ENCODE measurements at regions not wholly inside any gene's neighbourhood (a gene's known extent, or its start where the extent isn't known, plus 50 kb on each side); places are given as distances from the start of the nearest gene placed in this dataset.

DNA sequence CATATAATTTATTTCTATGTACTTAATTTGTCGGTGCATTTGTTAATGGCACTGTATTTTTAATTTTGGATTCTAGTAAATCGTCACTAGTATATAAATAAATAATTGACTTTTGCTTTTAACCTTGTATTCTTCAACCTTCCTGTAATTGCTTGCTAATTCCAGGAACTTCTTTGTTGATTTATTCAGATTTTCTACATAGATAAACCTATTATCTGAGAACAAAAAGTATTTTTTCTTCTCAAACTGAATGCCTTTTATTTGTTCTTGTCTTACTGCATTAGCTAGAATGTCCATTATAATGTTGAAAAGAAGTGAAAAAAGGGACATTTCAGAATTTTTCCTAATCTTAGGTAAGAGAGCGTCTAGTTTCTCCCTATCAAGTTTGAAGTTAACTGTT, 839.1 kb downstream of the SH3BGRL start:
- TF ChIP-seq, protein P1, sequence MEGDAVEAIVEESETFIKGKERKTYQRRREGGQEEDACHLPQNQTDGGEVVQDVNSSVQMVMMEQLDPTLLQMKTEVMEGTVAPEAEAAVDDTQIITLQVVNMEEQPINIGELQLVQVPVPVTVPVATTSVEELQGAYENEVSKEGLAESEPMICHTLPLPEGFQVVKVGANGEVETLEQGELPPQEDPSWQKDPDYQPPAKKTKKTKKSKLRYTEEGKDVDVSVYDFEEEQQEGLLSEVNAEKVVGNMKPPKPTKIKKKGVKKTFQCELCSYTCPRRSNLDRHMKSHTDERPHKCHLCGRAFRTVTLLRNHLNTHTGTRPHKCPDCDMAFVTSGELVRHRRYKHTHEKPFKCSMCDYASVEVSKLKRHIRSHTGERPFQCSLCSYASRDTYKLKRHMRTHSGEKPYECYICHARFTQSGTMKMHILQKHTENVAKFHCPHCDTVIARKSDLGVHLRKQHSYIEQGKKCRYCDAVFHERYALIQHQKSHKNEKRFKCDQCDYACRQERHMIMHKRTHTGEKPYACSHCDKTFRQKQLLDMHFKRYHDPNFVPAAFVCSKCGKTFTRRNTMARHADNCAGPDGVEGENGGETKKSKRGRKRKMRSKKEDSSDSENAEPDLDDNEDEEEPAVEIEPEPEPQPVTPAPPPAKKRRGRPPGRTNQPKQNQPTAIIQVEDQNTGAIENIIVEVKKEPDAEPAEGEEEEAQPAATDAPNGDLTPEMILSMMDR (IDR thresholded peaks at IDR 0.05), result no peak
- no peak for TF ChIP-seq POLR2A (IDR thresholded peaks at IDR 0.05)
